Ammon's horn (tissue), 1 donor: ENCODE measurements at regions not wholly inside any gene's neighbourhood (a gene's known extent, or its start where the extent isn't known, plus 50 kb on each side); places are given as distances from the start of the nearest gene placed in this dataset.
"Not testable (repeated sequence)": the region's sequence is repeated elsewhere in the genome, so short reads cannot be mapped to it uniquely, and the experiment has no call there.

Source experiments
- DNase-seq: peaks from one replicate; pipeline ENCODE4 v3.0.0-alpha.2; 2016; ENCODE audit warnings: low spot score

GRCh38 chr18:10119991-10120390 is 206.2 kb downstream of the VAPA start:
- DNase-seq = no peak

- DNase-seq = no peak
Measured at GRCh38 chr18:10120622-10121021, 206.8 kb downstream of the VAPA start.

- DNase-seq = no peak
Measured at GRCh38 chr18:10121028-10121427, 207.2 kb downstream of the VAPA start.

GRCh38 chr18:10121786-10122515 is 208.1 kb downstream of the VAPA start:
- no peak for DNase-seq

GRCh38 chr18:10122988-10123950 is 209.5 kb downstream of the VAPA start:
- no peak for DNase-seq

- no peak for DNase-seq
Measured at GRCh38 chr18:10124071-10124470, 210.3 kb downstream of the VAPA start.

- no peak for DNase-seq
Measured at GRCh38 chr18:10124557-10124956, 210.7 kb downstream of the VAPA start.

- DNase-seq = no peak
Measured at GRCh38 chr18:10124967-10125366, 211.2 kb downstream of the VAPA start.

GRCh38 chr18:10127729-10128128 is 213.9 kb downstream of the VAPA start:
- no peak for DNase-seq

GRCh38 chr18:10128921-10129501 is 215.2 kb downstream of the VAPA start:
- DNase-seq = no peak

GRCh38 chr18:10130606-10131005 is 216.8 kb downstream of the VAPA start:
- no peak for DNase-seq

- no peak for DNase-seq
Measured at GRCh38 chr18:10131081-10131459, 217.3 kb downstream of the VAPA start.

GRCh38 chr18:10131460-10132395 is 217.9 kb downstream of the VAPA start:
- DNase-seq = peak; percentile 34

- DNase-seq = no peak
Measured at GRCh38 chr18:10133516-10133915, 219.7 kb downstream of the VAPA start.

- DNase-seq = no peak
Measured at GRCh38 chr18:10134204-10134603, 220.4 kb downstream of the VAPA start.

- not testable (repeated sequence) for DNase-seq
Measured at GRCh38 chr18:10134749-10135148, 220.9 kb downstream of the VAPA start.

- DNase-seq = no peak
Measured at GRCh38 chr18:10135302-10135926, 221.6 kb downstream of the VAPA start.

GRCh38 chr18:10138719-10139118 is 224.9 kb downstream of the VAPA start:
- no peak for DNase-seq

GRCh38 chr18:10139783-10140410 is 226.1 kb downstream of the VAPA start:
- DNase-seq = no peak

- DNase-seq = peak; percentile 27
Measured at GRCh38 chr18:10140461-10141282, 226.9 kb downstream of the VAPA start.
